A549 (cell line): ENCODE measurements at regions not wholly inside any gene's neighbourhood (a gene's known extent, or its start where the extent isn't known, plus 50 kb on each side); places are given as distances from the start of the nearest gene placed in this dataset.

Experiments used
- ATAC-seq, 2 experiments: fragments of 200-7000 bp in 1 of 2; fragments of >200 bp in 1 of 2; cut with Nextera tagmentation in 1 of 2; cut with Tn5 transposase in 1 of 2; 3 replicates each; pipeline versions ENCODE4 v1.8.0 to v1.9.1; 2018 to 2020; ENCODE audit warnings: mild to moderate bottlenecking in 1 of 2, moderate library complexity in 1 of 2
- CTCF ChIA-PET: fragments of 300-600 bp; sonication (Branson Sonifier 250); formaldehyde crosslinking; extraction: SDS; loops from one replicate; lab custom pipeline; 2021; ENCODE audit warnings: antibody characterized with exemption, inconsistent platforms; lab: Yijun Ruan, JAX
- POLR2A ChIA-PET: fragments of 350-600 bp; formaldehyde crosslinking; extraction: SDS; loops from one replicate; lab custom pipeline; 2021; ENCODE audit warnings: antibody characterized with exemption, inconsistent platforms; lab: Yijun Ruan, JAX
- DNase-seq, 2 experiments: peaks; one replicate each; pipeline versions ENCODE4 v3.0.0 to v3.0.0-alpha.2; 2011 to 2016; ENCODE audit warnings: low read depth in 1 of 2, low spot score in 1 of 2
- FAIRE-seq: peaks from 2 replicates; lab custom pipeline; 2011; peaks lifted over from hg19 to GRCh38; lab: Jason Lieb, UNC
- H3K27ac ChIP-seq, 2 experiments: fragments of >200 bp; sonication (Bioruptor Twin); formaldehyde crosslinking; 3 replicates each; pipeline ENCODE4 v1.5.1; 2016 to 2017
- H3K4me1 ChIP-seq: fragments of >200 bp; sonication (Bioruptor Twin); formaldehyde crosslinking; 3 replicates; pipeline ENCODE4 v1.6.1; 2016
- H3K4me2 ChIP-seq: fragments of >200 bp; sonication (Bioruptor Twin); formaldehyde crosslinking; 3 replicates; pipeline ENCODE4 v1.6.1; 2016
- H3K4me3 ChIP-seq: fragments of >200 bp; sonication (Bioruptor Twin); formaldehyde crosslinking; 3 replicates; pipeline ENCODE4 v1.5.1; 2016
- H3K9me3 ChIP-seq: fragments of >200 bp; sonication (Bioruptor Twin); formaldehyde crosslinking; 3 replicates; pipeline ENCODE4 v1.6.1; 2016
- BHLHE40 ChIP-seq: IDR thresholded peaks from 2 replicates; pipeline ENCODE4 v1.6.1; 2012; ENCODE audit warnings: low read depth, low read length, inconsistent platforms
- CBX8 ChIP-seq: fragments of 200-600 bp; sonication (generic); IDR thresholded peaks from 2 replicates; pipeline ENCODE4 v1.6.1; 2016
- FOSL2 ChIP-seq, 2 experiments: fragments of 450-650 bp in 1 of 2; fragments of >200 bp in 1 of 2; sonication (Bioruptor Twin) in 1 of 2; formaldehyde crosslinking; IDR thresholded peaks; 2 replicates each; pipeline versions ENCODE4 v1.5.0 to v1.6.1; 2016 to 2020; ENCODE audit warnings: mild to moderate bottlenecking in 1 of 2, moderate library complexity in 1 of 2
- HEYL ChIP-seq: fragments of 250-450 bp; sonication (Bioruptor Pico); IDR thresholded peaks from 2 replicates; pipeline ENCODE4 v1.8.0; 2021; ENCODE audit warnings: mild to moderate bottlenecking, moderate library complexity
- HOXB5 ChIP-seq: fragments of 250-450 bp; sonication (Bioruptor Pico); IDR thresholded peaks from 2 replicates; pipeline ENCODE4 v1.5.0; 2020; ENCODE audit warnings: mild to moderate bottlenecking, moderate library complexity
- JUN ChIP-seq, 2 experiments: fragments of >200 bp; sonication (Bioruptor Twin); formaldehyde crosslinking; IDR thresholded peaks; 2 replicates in 1 of 2; 3 replicates in 1 of 2; pipeline ENCODE4 v1.6.1; 2016 to 2017
- MYC ChIP-seq: IDR thresholded peaks from 2 replicates; pipeline ENCODE4 v1.6.1; 2012; ENCODE audit warnings: mild to moderate bottlenecking, inconsistent platforms, low read length, improper control_type of control experiment, borderline replicate concordance
- NPAS2 ChIP-seq: fragments of 250-450 bp; sonication (Bioruptor Pico); IDR thresholded peaks from 2 replicates; pipeline ENCODE4 v1.8.0; 2022; ENCODE audit warnings: mild to moderate bottlenecking, moderate library complexity, borderline replicate concordance
- POLR2A ChIP-seq: IDR thresholded peaks from 2 replicates; pipeline ENCODE4 v1.6.1; 2012; ENCODE audit warnings: mild to moderate bottlenecking, low read length
- POLR2AphosphoS2 ChIP-seq: conservative IDR thresholded peaks from 2 replicates; pipeline ENCODE4 v1.6.1; 2012; ENCODE audit warnings: low read length, improper control_type of control experiment, inconsistent platforms
- RARB ChIP-seq: fragments of 250-450 bp; sonication (Bioruptor Pico); IDR thresholded peaks from 2 replicates; pipeline ENCODE4 v1.8.0; 2021; ENCODE audit warnings: mild to moderate bottlenecking, moderate library complexity
- ZFP36 ChIP-seq: fragments of 450-650 bp; IDR thresholded peaks from 2 replicates; pipeline ENCODE4 v1.6.1; 2014; ENCODE audit warnings: borderline replicate concordance; ENCODE audit not compliant: partially characterized antibody
- ZSCAN20 ChIP-seq: fragments of 250-450 bp; sonication (Bioruptor Pico); IDR thresholded peaks from 2 replicates; pipeline ENCODE4 v1.8.0; 2022; ENCODE audit warnings: mild to moderate bottlenecking, moderate library complexity
- WGBS: methylation state at CpG from one replicate; pipeline ENCODE4 v1.1.6; 2017; ENCODE audit errors: missing lambda C conversion rate; 5-methylcytosine and 5-hydroxymethylcytosine counted together
- TF ChIP-seq, protein P1 (sequence below): fragments of >200 bp; sonication (Bioruptor Twin); formaldehyde crosslinking; IDR thresholded peaks from 2 replicates; pipeline ENCODE4 v1.6.1; 2016
- TF ChIP-seq, protein P2 (sequence below): IDR thresholded peaks from 2 replicates; pipeline ENCODE4 v1.6.1; 2012; ENCODE audit warnings: low read depth, borderline replicate concordance
- TF ChIP-seq, protein P3 (sequence below): fragments of 250-450 bp; sonication (Bioruptor Pico); IDR thresholded peaks from 2 replicates; pipeline ENCODE4 v1.5.0; 2021; ENCODE audit warnings: mild to moderate bottlenecking, moderate library complexity, borderline replicate concordance
- TF ChIP-seq, protein P4 (sequence below): fragments of 250-450 bp; sonication (Bioruptor Pico); IDR thresholded peaks from 2 replicates; pipeline ENCODE4 v1.5.0; 2020; ENCODE audit warnings: low read depth, mild to moderate bottlenecking, moderate library complexity
- TF ChIP-seq, protein P5 (sequence below): fragments of >200 bp; sonication (Bioruptor Twin); formaldehyde crosslinking; IDR thresholded peaks from 3 replicates; pipeline ENCODE4 v1.5.1; 2016
- TF ChIP-seq, protein P6 (sequence below): fragments of 450-650 bp; IDR thresholded peaks from 2 replicates; pipeline ENCODE4 v1.6.1; 2014; ENCODE audit warnings: antibody characterized with exemption

DNA sequence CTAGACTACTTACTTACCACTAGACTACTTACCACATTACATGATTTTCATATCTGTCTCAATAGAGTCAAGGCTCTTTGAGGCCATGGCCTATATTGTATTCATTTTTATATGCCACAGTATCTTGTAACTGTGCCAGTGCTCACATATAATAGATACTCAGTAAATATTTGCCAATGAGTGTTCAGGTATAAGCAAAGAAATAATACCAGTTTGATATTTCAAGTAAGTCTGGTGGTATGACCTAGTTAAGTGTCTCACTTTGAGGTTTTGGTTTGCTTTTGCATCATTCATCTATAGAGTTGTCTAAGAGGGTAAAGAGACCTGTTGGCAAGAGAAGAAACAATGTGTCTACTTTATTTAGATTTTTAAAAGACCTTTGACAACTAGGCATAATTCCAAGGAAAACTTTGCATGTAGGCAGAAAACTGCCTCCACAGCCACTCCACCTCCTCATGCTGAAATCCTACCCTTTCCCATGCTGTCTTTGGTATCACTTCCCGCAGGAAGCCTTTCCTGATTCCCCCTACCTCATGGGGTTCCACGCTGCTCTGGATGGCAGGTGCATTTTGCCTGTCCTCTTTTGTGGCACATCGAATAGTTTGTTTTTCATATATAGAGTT, 91.3 kb upstream of the KLHL13 start (continued):
- TF ChIP-seq, protein P1, sequence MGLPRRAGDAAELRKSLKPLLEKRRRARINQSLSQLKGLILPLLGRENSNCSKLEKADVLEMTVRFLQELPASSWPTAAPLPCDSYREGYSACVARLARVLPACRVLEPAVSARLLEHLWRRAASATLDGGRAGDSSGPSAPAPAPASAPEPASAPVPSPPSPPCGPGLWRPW, result no peak
- TF ChIP-seq, protein P2, sequence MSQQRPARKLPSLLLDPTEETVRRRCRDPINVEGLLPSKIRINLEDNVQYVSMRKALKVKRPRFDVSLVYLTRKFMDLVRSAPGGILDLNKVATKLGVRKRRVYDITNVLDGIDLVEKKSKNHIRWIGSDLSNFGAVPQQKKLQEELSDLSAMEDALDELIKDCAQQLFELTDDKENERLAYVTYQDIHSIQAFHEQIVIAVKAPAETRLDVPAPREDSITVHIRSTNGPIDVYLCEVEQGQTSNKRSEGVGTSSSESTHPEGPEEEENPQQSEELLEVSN, result no peak
- TF ChIP-seq ZFP36 (no peak), MYC (no peak), BHLHE40 (no peak), POLR2A (no peak), JUN (IDR thresholded peaks at IDR 0.05) (no peak), FOSL2 (IDR thresholded peaks at IDR 0.05) (no peak), FOSL2 (CRISPR knock-in tag; IDR thresholded peaks at IDR 0.05) (no peak)

DNA sequence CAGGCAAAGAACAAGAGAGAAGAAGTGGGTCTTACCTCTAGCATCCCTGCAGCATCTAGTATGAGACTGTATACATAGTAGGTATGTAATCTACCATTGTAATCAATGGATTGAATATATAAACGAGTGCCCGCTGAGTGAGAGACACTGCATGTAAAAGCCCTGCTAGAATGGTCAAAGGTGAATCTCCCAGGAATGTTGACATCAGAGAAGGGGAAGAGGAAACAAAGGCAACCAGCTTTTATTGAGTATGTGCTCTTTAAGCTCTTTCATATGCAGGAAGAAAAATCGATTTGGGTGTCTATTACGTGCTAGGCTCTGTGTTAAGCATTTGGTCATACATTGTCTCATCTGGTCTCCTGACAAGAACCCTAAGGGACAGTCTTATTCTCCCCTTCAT, 91.9 kb upstream of the KLHL13 start:
- no peak overlapping the region for H3K4me2 ChIP-seq
- H3K4me3 ChIP-seq, result no peak overlapping the region
- TF ChIP-seq HOXB5 (CRISPR knock-in tag), result no peak
- TF ChIP-seq, protein P2, result no peak
- no peak overlapping the region for H3K27ac ChIP-seq
- WGBS, result 54% methylated on average over 4 of the region's 4 CpGs
- no peaks in the 10 kb centered on the region for H3K9me3 ChIP-seq
- ChIA-PET CTCF (interaction anchor here (0.6 kb wide), 1 partner anchor 1796 kb away, joined by 4 read pairs; no protein-coding TSS in a partner anchor), POLR2A (no interaction called here)
- ATAC-seq, result no peak
- FAIRE-seq, result no peak
- no peak for DNase-seq
- H3K4me1 ChIP-seq, result no peaks in the 10 kb centered on the region

DNA sequence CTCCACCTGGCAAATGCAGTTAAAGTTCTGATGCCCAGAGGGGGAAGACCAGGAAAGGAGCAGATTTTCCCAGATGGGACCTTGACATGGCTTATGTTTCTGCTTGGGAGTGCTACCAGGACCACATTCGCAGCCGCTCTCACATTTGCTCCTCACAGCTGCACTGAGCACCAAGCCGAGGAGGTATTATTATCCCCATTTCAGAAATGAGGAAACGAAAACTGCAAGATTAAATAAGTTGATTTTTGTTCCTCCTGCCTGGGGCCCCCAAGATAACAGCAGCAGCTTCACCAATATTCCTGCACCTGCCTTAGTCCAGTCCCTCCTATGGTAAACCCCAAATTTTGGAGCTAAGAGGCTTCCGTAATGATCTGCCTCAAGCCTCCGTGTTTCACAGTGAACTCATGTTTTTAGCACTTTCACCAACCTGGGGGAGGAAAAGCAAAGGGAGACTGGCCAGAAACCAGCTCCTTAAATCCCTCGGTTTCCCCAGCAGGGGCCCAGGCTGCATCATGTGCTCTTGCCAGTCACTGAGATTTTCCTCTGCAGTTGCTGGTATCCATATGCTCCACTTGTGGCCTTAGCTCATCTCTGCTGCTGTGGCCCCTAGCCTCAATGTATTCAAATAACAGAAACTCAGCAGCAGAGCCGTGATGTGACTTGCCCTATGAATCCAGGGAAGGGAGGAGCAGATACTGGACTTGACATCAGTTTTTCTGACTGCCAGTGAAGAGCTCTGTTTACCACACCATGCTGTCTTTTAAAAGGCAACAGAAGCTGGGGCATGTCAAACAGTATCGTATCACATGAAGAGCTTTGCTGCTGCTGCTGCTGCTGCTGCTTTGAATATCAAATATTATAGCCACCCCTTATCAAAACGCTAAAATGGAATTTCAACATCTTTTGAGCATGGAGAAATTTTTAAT, 95.5 kb upstream of the KLHL13 start:
- ChIA-PET CTCF (interaction anchor here (1.4 kb wide), 1 partner anchor 43 kb away, joined by 4 read pairs; no protein-coding TSS in a partner anchor), POLR2A (no interaction called here)
- no peak for FAIRE-seq
- WGBS, result 41% methylated on average over 10 of the region's 10 CpGs
- Histone ChIP-seq H3K4me2 (no peak overlapping the region), H3K4me3 (no peak overlapping the region), H3K9me3 (no peaks in the 10 kb centered on the region), H3K27ac (no peak overlapping the region), H3K4me1 (no peaks in the 10 kb centered on the region)
- ATAC-seq, result no peak
- DNase-seq, result no peak
- no peak for TF ChIP-seq ZSCAN20 (CRISPR knock-in tag)
- TF ChIP-seq RARB, result no peak
- TF ChIP-seq, protein P3, sequence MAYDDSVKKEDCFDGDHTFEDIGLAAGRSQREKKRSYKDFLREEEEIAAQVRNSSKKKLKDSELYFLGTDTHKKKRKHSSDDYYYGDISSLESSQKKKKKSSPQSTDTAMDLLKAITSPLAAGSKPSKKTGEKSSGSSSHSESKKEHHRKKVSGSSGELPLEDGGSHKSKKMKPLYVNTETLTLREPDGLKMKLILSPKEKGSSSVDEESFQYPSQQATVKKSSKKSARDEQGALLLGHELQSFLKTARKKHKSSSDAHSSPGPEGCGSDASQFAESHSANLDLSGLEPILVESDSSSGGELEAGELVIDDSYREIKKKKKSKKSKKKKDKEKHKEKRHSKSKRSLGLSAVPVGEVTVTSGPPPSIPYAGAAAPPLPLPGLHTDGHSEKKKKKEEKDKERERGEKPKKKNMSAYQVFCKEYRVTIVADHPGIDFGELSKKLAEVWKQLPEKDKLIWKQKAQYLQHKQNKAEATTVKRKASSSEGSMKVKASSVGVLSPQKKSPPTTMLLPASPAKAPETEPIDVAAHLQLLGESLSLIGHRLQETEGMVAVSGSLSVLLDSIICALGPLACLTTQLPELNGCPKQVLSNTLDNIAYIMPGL (CRISPR knock-in tag), result no peak

DNA sequence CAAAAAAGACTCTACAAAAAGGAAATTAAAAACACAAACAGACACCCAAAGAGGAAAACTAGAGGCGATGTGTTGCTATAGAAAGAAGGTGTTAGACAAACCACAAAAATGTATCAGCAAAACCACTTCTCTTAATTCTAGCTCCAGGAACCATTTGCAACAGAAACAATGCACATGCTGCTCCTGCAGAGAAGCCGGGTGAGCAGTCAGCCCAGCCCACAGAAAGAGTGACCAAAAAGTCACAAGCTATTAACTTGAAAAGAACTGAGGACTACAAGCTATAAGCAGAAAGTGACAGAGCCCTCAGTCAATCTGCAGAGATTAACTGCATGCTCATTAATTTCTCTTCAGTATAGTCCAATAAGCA, 96.2 kb upstream of the KLHL13 start:
- ATAC-seq, result no peak
- 20% methylated on average over 2 of the region's 2 CpGs for WGBS
- Histone ChIP-seq H3K27ac (no peak overlapping the region), H3K9me3 (no peaks in the 10 kb centered on the region), H3K4me1 (no peaks in the 10 kb centered on the region), H3K4me3 (no peak overlapping the region), H3K4me2 (no peak overlapping the region)
- ChIA-PET CTCF (interaction anchor here (1.4 kb wide), 1 partner anchor 42 kb away, joined by 4 read pairs; no protein-coding TSS in a partner anchor), POLR2A (no interaction called here)
- DNase-seq, result no peak
- FAIRE-seq, result no peak
- TF ChIP-seq, protein P4, sequence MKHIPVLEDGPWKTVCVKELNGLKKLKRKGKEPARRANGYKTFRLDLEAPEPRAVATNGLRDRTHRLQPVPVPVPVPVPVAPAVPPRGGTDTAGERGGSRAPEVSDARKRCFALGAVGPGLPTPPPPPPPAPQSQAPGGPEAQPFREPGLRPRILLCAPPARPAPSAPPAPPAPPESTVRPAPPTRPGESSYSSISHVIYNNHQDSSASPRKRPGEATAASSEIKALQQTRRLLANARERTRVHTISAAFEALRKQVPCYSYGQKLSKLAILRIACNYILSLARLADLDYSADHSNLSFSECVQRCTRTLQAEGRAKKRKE, result no peak
- TF ChIP-seq, protein P5, sequence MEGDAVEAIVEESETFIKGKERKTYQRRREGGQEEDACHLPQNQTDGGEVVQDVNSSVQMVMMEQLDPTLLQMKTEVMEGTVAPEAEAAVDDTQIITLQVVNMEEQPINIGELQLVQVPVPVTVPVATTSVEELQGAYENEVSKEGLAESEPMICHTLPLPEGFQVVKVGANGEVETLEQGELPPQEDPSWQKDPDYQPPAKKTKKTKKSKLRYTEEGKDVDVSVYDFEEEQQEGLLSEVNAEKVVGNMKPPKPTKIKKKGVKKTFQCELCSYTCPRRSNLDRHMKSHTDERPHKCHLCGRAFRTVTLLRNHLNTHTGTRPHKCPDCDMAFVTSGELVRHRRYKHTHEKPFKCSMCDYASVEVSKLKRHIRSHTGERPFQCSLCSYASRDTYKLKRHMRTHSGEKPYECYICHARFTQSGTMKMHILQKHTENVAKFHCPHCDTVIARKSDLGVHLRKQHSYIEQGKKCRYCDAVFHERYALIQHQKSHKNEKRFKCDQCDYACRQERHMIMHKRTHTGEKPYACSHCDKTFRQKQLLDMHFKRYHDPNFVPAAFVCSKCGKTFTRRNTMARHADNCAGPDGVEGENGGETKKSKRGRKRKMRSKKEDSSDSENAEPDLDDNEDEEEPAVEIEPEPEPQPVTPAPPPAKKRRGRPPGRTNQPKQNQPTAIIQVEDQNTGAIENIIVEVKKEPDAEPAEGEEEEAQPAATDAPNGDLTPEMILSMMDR, result no peak
- TF ChIP-seq NPAS2 (CRISPR knock-in tag) (no peak), POLR2AphosphoS2 (no peak), CBX8 (no peak), HEYL (CRISPR knock-in tag) (no peak), HOXB5 (CRISPR knock-in tag) (no peak)
- TF ChIP-seq, protein P6, sequence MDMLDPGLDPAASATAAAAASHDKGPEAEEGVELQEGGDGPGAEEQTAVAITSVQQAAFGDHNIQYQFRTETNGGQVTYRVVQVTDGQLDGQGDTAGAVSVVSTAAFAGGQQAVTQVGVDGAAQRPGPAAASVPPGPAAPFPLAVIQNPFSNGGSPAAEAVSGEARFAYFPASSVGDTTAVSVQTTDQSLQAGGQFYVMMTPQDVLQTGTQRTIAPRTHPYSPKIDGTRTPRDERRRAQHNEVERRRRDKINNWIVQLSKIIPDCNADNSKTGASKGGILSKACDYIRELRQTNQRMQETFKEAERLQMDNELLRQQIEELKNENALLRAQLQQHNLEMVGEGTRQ, result no peak
- TF ChIP-seq, protein P2, result no peak
